Esophagus muscularis mucosa (tissue), 3 donors: ENCODE measurements at regions not wholly inside any gene's neighbourhood (a gene's known extent, or its start where the extent isn't known, plus 50 kb on each side); places are given as distances from the start of the nearest gene placed in this dataset.

ENCODE experiments used
- CTCF ChIP-seq, 3 experiments: fragments of 200-600 bp in 2 of 3; fragments of 450-650 bp in 1 of 3; sonication (generic) in 2 of 3; IDR thresholded peaks; one replicate each; pipeline ENCODE4 v1.5.1; 2017 to 2019; ENCODE audit warnings: antibody characterized with exemption in 3 of 3, mild to moderate bottlenecking in 2 of 3, moderate library complexity in 1 of 3
- POLR2AphosphoS5 ChIP-seq, 2 donors: sonication (generic); formaldehyde crosslinking; IDR thresholded peaks; one replicate each; pipeline ENCODE4 v1.6.1; 2017; ENCODE audit warnings: antibody characterized with exemption in 2 of 2

- no peak for TF ChIP-seq CTCF (IDR thresholded peaks at IDR 0.05)
- TF ChIP-seq POLR2AphosphoS5 (IDR thresholded peaks at IDR 0.05), result no peak
These were observed 117.2 kb downstream of the SLC25A24 start for GRCh38 chr1:108082738-108083562.
